ENCODE measurements at regions not wholly inside any gene's neighbourhood (a gene's known extent, or its start where the extent isn't known, plus 50 kb on each side); places are given as distances from the start of the nearest gene placed in this dataset.

DNA sequence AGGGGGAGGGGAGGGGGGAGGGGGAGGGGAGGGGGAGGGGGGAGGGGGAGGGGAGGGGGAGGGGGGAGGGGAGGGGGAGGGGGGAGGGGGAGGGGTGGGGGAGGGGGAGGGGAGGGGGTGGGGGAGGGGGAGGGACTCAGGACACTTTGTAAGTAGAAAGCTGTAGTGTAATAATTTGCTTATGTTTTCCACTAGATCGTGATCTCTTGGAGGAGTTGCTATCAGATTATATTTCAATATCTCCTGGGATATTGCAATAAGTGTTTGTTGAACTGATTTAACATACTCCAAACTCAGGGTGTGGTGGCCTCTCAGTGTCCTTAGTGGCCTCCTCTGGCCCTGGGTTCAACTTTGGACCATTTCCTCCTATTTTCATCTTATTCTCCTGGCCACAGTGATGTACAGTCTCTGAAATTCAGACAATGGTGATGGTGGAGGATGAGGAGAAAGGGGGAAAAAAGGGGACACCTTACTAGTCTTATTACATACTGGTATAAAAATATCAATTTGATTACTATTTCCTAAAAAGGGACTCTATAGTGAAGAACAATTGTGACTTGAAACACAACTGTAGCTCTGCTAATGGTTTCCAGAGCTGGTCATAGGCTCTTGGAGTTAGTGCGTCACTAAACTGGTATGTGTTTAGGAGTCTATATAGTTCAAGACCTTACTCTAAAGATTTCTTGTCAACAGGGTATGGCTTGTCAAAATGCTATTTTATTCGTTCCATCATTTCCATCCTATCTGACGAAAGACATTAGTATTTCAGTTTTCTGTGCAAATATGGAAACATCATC is 89.6 kb downstream of the DDX1 start:
- ChIA-PET POLR2A (no interaction called here), CTCF (interaction anchor here (0.5 kb wide), 1 partner anchor 844 kb away, joined by 4 read pairs; no protein-coding TSS in a partner anchor)
- Histone ChIP-seq H3K9me3 (ENCODE audit: control insufficient read depth, insufficient read depth, low read depth, low read length) (no peaks in the 10 kb centered on the region), H3K27ac (ENCODE audit: extremely low read depth, low read depth, low read length) (no peak overlapping the region), H3K36me3 (ENCODE audit: control insufficient read depth in 2 of 2, insufficient read depth in 1 of 2, low read length in 2 of 2) (no peaks in the 10 kb centered on the region), H3K4me3 (ENCODE audit: low read depth, low read length) (no peak overlapping the region), H3K4me1 (ENCODE audit: control insufficient read depth, insufficient read depth, low read length) (peaks cover 2% of the 10 kb centered on the region; the same call in 1 of the 2 replicates)
- no peak for TF ChIP-seq BCL11A (tag by site-specific recombination; IDR thresholded peaks at IDR 0.05; ENCODE audit: low read depth)
- no peak for TF ChIP-seq ZNF521 (tag by site-specific recombination; IDR thresholded peaks at IDR 0.05)
- TF ChIP-seq PRDM1 (tag by site-specific recombination; IDR thresholded peaks at IDR 0.05), result no peak
- TF ChIP-seq ZXDB (tag by site-specific recombination; IDR thresholded peaks at IDR 0.05), result no peak
- no peak for TF ChIP-seq ZNF660 (tag by site-specific recombination; IDR thresholded peaks at IDR 0.05)
- no peak for TF ChIP-seq YY2 (tag by site-specific recombination; IDR thresholded peaks at IDR 0.05)

DNA sequence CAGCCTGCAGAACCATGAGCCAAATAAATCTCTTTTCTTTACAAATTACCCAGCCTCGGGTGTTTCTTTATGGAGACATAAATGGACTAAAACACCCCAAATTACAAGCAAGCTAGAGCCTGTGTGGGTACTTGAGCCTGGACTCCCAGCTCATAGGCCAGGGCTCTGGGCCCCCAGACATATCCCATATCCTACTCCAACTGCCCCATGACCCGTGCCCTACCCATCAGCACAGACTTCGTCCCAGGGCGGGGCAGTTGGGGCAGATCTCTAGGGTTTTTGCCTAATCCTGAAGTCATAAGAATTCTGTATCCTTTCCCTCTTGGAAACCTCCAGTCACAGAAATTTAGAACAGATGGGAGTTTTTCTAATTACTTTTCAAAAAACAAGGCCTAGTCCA is 90.7 kb downstream of the DDX1 start:
- CTCF ChIA-PET, result no interaction called here
- POLR2A ChIA-PET, result no interaction called here

DNA sequence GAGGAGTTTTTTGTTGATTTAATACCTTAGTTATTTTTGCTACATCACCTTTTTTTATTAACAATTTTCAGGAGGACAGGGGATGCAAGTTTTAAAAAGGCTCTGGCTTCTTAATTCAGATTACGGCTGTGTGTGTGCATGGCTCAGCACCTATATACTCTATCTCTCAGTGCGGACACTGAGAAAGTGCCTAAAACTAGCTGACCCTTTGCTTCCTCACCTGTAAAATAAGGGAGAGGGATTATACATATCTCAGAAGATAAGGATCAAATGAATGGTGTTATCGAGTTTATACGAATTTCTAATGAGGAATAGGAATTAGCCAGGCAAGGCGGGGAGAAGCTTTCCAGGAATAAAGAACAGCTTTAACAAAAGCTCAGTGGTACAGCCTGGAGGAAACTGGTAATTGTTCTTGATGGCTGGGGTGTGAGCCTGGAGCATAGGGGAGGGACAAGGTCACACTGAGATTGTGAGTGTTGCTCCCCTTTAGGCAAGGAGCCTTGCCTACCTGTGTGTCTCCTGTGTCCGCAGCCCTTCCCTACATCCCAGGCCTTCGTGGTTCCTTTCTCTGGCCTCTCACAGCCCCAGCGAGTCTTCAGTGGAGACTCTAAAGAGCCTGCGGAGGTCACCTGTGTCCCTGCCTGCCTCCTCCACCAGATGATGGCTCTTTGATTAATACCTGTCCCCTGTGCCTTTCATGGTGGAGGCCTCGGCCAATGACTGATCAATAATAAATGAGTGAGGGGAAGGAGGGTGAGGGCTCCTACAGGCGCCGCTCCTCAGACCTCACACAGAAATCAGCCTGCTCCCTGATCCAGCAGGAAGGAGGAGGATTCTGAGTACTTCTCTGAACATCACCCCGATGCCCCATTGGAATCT is 92.7 kb downstream of the DDX1 start:
- CTCF ChIA-PET, result interaction anchor here (0.8 kb wide), 1 partner anchor 65 kb away, joined by 3 read pairs; no protein-coding TSS in a partner anchor

More for the DNA sequence above, 90.7 kb downstream of the DDX1 start:
- Histone ChIP-seq H3K36me3 (ENCODE audit: control insufficient read depth in 2 of 2, insufficient read depth in 1 of 2, low read length in 2 of 2) (no peaks in the 10 kb centered on the region), H3K27ac (ENCODE audit: extremely low read depth, low read depth, low read length) (no peak overlapping the region), H3K4me3 (ENCODE audit: low read depth, low read length) (no peak overlapping the region), H3K9me3 (ENCODE audit: control insufficient read depth, insufficient read depth, low read depth, low read length) (no peaks in the 10 kb centered on the region), H3K4me1 (ENCODE audit: control insufficient read depth, insufficient read depth, low read length) (no peaks in the 10 kb centered on the region; the same call in 1 of the 2 replicates)
- TF ChIP-seq ZNF529 (tag by site-specific recombination; IDR thresholded peaks at IDR 0.05; ENCODE audit: insufficient replicate concordance), result no peak
- no peak for TF ChIP-seq ZNF610 (tag by site-specific recombination; IDR thresholded peaks at IDR 0.05; ENCODE audit: borderline replicate concordance)
- TF ChIP-seq ZNF391 (tag by site-specific recombination; IDR thresholded peaks at IDR 0.05; ENCODE audit: borderline replicate concordance, low read depth), result no peak
- no peak for TF ChIP-seq KLF1 (tag by site-specific recombination; IDR thresholded peaks at IDR 0.05)
- no peak for TF ChIP-seq ZFP69B (tag by site-specific recombination; IDR thresholded peaks at IDR 0.05)
- TF ChIP-seq YY1 (tag by site-specific recombination; IDR thresholded peaks at IDR 0.05), result no peak
- TF ChIP-seq, protein P1, sequence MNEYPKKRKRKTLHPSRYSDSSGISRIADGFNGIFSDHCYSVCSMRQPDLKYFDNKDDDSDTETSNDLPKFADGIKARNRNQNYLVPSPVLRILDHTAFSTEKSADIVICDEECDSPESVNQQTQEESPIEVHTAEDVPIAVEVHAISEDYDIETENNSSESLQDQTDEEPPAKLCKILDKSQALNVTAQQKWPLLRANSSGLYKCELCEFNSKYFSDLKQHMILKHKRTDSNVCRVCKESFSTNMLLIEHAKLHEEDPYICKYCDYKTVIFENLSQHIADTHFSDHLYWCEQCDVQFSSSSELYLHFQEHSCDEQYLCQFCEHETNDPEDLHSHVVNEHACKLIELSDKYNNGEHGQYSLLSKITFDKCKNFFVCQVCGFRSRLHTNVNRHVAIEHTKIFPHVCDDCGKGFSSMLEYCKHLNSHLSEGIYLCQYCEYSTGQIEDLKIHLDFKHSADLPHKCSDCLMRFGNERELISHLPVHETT (tag by site-specific recombination; IDR thresholded peaks at IDR 0.05), result no peak
- TF ChIP-seq, protein P2, sequence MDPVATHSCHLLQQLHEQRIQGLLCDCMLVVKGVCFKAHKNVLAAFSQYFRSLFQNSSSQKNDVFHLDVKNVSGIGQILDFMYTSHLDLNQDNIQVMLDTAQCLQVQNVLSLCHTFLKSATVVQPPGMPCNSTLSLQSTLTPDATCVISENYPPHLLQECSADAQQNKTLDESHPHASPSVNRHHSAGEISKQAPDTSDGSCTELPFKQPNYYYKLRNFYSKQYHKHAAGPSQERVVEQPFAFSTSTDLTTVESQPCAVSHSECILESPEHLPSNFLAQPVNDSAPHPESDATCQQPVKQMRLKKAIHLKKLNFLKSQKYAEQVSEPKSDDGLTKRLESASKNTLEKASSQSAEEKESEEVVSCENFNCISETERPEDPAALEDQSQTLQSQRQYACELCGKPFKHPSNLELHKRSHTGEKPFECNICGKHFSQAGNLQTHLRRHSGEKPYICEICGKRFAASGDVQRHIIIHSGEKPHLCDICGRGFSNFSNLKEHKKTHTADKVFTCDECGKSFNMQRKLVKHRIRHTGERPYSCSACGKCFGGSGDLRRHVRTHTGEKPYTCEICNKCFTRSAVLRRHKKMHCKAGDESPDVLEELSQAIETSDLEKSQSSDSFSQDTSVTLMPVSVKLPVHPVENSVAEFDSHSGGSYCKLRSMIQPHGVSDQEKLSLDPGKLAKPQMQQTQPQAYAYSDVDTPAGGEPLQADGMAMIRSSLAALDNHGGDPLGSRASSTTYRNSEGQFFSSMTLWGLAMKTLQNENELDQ (tag by site-specific recombination; IDR thresholded peaks at IDR 0.05; ENCODE audit: low read depth), result no peak
- no peak for TF ChIP-seq ZNF335 (tag by site-specific recombination; conservative IDR thresholded peaks at IDR 0.05)
- TF ChIP-seq ZNF654 (tag by site-specific recombination; IDR thresholded peaks at IDR 0.05; ENCODE audit: low read depth), result no peak

More for the DNA sequence above, 92.7 kb downstream of the DDX1 start:
- H3K4me3 ChIP-seq (ENCODE audit: low read depth, low read length), result no peak overlapping the region
- no peaks in the 10 kb centered on the region for H3K4me1 ChIP-seq (ENCODE audit: control insufficient read depth, insufficient read depth, low read length)
- H3K27ac ChIP-seq (ENCODE audit: extremely low read depth, low read depth, low read length), result no peak overlapping the region
- H3K9me3 ChIP-seq (ENCODE audit: control insufficient read depth, insufficient read depth, low read depth, low read length), result no peaks in the 10 kb centered on the region
- POLR2A ChIA-PET, result no interaction called here
- TF ChIP-seq ZSCAN23 (tag by site-specific recombination; IDR thresholded peaks at IDR 0.05), result no peak
- TF ChIP-seq ZNF561 (tag by site-specific recombination; IDR thresholded peaks at IDR 0.05; ENCODE audit: borderline replicate concordance), result no peak
- no peak for TF ChIP-seq ZNF132 (tag by site-specific recombination; IDR thresholded peaks at IDR 0.05; ENCODE audit: borderline replicate concordance)
- no peak for TF ChIP-seq ZNF664 (tag by site-specific recombination; IDR thresholded peaks at IDR 0.05)
- TF ChIP-seq GLI4 (tag by site-specific recombination; IDR thresholded peaks at IDR 0.05), result no peak
- TF ChIP-seq ZNF423 (tag by site-specific recombination; IDR thresholded peaks at IDR 0.05), result no peak
- no peak for TF ChIP-seq ZNF473 (tag by site-specific recombination; IDR thresholded peaks at IDR 0.05)
- TF ChIP-seq, protein P1 (tag by site-specific recombination; IDR thresholded peaks at IDR 0.05), result no peak
- TF ChIP-seq KLF7 (tag by site-specific recombination; IDR thresholded peaks at IDR 0.05; ENCODE audit: borderline replicate concordance), result no peak
- TF ChIP-seq, protein P3, sequence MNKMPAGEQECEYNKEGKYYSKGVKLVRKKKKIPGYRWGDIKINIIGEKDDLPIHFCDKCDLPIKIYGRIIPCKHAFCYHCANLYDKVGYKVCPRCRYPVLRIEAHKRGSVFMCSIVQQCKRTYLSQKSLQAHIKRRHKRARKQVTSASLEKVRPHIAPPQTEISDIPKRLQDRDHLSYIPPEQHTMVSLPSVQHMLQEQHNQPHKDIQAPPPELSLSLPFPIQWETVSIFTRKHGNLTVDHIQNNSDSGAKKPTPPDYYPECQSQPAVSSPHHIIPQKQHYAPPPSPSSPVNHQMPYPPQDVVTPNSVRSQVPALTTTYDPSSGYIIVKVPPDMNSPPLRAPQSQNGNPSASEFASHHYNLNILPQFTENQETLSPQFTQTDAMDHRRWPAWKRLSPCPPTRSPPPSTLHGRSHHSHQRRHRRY (tag by site-specific recombination; IDR thresholded peaks at IDR 0.05), result no peak
- no peak for TF ChIP-seq ZNF560 (tag by site-specific recombination; IDR thresholded peaks at IDR 0.05; ENCODE audit: borderline replicate concordance)
- no peak for TF ChIP-seq KLF8 (tag by site-specific recombination; IDR thresholded peaks at IDR 0.05)
- H3K36me3 ChIP-seq (ENCODE audit: control insufficient read depth in 2 of 2, insufficient read depth in 1 of 2, low read length in 2 of 2), result no peaks in the 10 kb centered on the region
